ENCODE measurements at regions not wholly inside any gene's neighbourhood (a gene's known extent, or its start where the extent isn't known, plus 50 kb on each side); places are given as distances from the start of the nearest gene placed in this dataset.
"Not testable (repeated sequence)": the region's sequence is repeated elsewhere in the genome, so short reads cannot be mapped to it uniquely, and the experiment has no call there.

GRCh38 chrX:129361576-129361975, 161.7 kb downstream of the SMARCA1 start:
- no peak for DNase-seq (ENCODE audit: low read depth)

- DNase-seq (ENCODE audit: low read depth): peak; percentile 2
These were observed 163.1 kb downstream of the SMARCA1 start for GRCh38 chrX:129360175-129360574.

DNA sequence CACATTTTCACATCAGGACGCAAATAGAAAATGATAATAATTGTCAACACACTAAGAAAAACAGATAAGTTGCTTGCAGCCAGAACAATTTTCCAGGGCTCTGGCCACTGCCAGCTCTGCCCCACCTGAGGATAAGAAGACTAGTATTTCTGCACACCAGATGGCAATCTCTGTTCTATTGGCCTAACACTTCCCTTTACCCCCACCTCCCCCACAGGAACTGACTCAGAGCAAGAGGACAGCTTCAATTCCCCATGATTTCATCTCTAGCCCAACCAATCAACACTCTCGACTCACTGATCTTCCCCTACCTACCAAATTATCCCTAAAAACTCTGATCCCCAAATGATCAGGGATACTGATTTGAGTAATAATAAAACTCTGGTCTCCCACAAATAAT, 164.0 kb downstream of the SMARCA1 start:
- peak; percentile 4 for DNase-seq (ENCODE audit: low read depth)

DNA sequence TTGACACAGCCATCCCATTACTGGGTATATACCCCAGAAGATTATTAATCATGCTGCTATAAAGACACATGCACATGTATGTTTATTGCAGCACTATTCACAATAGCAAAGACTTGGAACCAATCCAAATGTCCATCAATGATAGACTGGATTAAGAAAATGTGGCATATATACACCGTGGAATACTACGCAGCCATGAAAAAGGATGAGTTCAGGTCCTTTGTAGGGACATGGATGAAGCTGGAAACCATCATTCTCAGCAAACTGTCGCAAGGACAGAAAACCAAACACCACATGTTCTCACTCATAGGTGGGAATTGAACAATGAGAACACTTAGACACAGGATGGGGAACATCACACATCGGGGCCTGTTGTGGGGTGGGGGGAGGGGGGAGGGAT, 165.9 kb downstream of the SMARCA1 start:
- not testable (repeated sequence) for DNase-seq (ENCODE audit: low read depth)

GRCh38 chrX:129347291-129347690, 176.0 kb downstream of the SMARCA1 start:
- no peak for DNase-seq (ENCODE audit: low read depth)

GRCh38 chrX:129346574-129346973, 176.7 kb downstream of the SMARCA1 start:
- no peak for DNase-seq (ENCODE audit: low read depth)

GRCh38 chrX:129337264-129337663, 186.0 kb downstream of the SMARCA1 start:
- DNase-seq (ENCODE audit: low read depth): not testable (repeated sequence)

DNA sequence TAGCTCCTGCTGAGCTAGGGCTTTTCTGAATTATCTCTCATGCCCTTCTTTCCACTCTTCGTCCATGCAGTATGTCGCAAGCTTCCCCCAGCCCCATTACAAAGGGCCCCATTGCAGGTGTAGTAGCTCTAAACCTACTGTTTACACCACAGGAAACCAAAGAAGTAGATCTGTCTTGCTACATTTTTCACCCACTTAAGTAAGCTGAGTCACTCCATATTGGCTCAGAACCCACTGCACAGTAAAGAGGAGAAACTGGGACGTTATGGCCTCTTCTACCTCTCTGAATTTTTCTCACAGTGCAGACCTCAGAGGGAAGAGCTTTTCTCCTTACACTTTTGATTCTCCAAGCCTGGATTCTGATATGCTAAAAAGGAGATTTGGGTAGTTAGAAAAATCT, 200.2 kb downstream of the SMARCA1 start:
- DNase-seq (ENCODE audit: low read depth): no peak

DNA sequence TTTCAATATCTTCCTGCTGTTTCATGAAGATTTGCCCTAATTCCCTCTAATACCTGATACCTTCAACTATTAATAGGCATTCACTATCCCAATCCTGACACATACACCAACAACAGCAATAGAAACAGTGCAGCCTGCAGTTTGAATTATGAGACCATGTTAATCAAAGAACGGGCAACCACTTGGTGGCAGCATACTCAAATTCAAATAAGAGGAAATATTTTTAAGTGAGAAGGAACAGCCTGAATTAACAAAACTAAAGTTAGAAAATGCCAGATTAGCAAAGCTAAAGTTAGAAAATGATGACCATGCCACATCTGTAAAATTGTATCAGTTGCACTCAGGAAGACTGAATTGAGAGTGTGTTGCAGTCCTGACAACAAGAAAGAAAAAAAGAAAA, 204.9 kb downstream of the SMARCA1 start:
- no peak for DNase-seq (ENCODE audit: low read depth)

- DNase-seq (ENCODE audit: low read depth): no peak
These were observed 206.8 kb downstream of the SMARCA1 start for GRCh38 chrX:129316461-129316860.

DNA sequence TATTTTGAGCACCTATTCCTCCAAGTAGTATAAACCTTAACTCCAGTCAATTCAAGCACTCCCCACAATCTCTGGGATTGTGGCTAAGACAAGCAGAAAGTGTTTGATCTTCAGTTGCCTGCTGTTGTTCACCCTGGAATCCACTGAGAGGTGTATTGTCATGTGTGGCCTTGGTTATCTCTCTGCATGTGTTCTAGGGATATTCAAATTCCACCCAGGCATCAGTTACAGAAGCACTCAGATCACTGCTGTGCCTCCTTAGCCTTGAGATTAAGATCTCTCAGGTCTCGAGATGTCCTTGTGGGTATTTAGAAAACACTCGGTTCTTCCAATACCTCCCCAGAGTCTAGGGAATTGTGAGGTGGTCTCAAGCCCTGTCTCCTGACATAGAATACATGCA, 213.3 kb downstream of the SMARCA1 start:
- DNase-seq (ENCODE audit: low read depth): no peak

GRCh38 chrX:129262912-129263311, 260.4 kb downstream of the SMARCA1 start:
- DNase-seq (ENCODE audit: low read depth): no peak

DNA sequence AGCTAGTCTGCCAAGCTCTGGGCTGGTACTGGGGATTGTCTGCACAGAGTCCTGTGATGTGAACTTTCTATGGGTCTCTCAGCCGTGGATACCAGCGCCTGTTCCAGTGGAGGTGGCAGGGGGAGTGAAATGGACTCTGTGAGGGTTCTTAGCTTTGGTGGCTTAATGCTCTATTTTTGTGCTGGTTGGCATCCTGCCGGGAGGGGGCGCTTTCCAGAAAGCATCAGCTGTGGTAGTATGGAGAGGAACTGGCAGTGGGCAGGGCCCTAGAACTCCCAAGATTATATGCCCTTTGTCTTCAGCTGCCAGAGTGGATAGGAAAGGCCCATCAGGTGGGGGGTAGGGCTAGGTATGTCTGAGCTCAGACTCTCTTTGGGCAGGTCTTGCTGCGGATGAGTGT, 267.8 kb downstream of the SMARCA1 start:
- DNase-seq (ENCODE audit: low read depth): not testable (repeated sequence)

DNA sequence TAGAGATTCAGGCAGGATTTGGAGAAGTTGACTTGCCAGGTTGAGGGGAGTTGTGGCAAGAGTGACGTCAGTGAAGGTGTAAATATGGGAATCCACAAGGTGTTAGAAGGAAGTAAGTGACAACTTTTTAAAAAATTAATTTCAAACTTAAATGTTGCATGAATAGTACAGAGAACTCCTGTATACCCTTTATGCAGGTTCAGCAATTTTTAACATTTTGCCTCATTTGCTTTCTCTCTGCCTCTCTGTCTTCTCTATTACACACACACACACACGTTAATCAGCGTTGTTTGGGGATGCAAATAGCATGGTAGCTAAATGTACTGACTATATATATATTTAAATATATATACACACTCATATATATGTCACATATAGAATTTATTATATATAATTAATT, 273.7 kb downstream of the SMARCA1 start:
- no peak for DNase-seq (ENCODE audit: low read depth)

GRCh38 chrX:129247642-129248041, 275.6 kb downstream of the SMARCA1 start:
- no peak for DNase-seq (ENCODE audit: low read depth)

- DNase-seq (ENCODE audit: low read depth): no peak
These were observed 283.9 kb downstream of the SMARCA1 start for GRCh38 chrX:129239371-129239770.

DNA sequence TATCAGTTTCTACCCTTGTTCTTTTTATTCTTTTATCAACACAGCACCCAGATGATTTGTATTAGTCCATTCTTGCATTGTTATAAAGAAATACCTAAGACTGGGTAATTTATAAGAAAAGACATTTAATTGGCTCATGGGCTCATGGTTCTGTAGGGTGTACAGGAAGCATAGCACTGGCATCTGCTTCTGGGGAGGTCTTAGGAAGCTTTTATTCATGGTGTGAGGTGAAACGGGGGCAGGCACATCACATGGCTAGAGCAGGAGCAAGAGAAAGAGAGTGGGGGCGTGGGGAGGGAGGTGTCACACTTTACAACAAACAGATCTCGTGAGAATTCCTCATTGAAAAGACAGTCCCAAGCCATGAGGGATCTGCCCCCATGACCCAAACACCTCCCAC, 285.3 kb downstream of the SMARCA1 start:
- no peak for DNase-seq (ENCODE audit: low read depth)

DNA sequence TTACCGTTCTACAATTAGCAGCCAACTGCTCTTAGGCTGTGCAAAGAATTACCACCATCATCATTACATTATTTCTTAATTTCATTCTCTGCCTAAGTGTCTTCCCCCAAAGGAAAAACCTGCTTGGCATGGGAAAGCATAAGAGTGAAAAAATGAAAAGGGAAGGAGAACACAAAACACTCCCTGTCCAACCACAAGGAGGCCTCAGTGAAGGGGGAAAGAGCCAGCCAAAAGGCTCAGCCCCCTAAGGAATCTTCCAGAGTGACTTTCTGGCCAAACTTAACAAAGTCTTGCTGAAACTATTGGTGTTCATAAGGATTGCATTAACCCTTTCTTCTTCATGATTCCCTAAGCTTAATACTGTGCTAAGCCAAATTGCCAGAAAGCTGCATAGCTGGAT, 287.4 kb downstream of the SMARCA1 start:
- DNase-seq (ENCODE audit: low read depth): no peak

DNA sequence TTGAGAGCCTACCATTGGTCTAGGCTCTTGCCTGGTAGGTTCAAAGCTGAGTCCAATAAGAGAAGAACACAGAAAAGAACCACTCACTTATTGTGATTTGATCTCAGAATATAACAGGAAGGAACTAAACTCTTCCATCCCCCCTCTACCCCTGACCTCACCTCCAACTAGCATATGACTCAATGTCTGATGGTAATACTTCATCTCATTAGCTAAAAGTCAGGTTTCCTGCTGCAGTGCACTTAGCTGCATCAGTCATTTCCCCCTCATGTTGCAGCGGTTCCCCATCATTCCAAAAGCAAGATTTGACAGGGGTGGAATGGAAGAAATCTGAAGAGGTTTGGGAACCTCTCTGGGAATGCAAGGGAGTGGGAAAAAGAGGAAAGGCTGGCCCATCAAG, 289.5 kb downstream of the SMARCA1 start:
- DNase-seq (ENCODE audit: low read depth): no peak

DNA sequence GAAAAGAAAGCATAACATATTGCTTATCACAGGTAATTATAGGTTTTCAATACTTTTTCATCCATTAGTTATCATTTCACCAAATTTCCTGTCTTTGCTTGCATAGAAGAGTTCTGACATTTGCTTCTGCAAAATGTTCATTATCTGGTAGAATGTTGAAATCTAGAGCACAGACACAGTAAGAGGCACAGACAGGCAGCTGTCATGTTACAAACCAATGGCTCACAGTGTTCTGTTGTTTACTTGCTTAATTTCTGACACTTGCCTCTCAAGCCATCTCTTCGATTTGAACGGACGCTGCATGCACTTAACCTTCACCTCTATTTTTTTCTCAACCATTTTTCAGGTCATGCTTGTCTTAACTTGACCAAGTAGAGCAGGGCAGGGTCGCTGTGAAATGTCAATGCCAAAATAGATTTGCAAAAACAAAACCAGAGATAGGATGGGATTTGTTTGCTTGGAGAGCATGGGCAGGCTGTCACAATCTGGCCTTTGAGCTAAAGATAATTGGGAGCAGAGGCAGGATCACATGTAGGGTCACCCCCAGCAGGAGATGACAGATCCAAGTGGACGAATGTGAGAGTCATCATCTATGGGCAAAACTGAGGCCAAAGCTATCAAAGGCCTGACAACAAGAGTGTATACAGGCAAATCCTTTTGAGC, 292.3 kb downstream of the SMARCA1 start:
- no peak for DNase-seq (ENCODE audit: low read depth)

GRCh38 chrX:129230168-129230567, 293.1 kb downstream of the SMARCA1 start:
- DNase-seq (ENCODE audit: low read depth): no peak

DNA sequence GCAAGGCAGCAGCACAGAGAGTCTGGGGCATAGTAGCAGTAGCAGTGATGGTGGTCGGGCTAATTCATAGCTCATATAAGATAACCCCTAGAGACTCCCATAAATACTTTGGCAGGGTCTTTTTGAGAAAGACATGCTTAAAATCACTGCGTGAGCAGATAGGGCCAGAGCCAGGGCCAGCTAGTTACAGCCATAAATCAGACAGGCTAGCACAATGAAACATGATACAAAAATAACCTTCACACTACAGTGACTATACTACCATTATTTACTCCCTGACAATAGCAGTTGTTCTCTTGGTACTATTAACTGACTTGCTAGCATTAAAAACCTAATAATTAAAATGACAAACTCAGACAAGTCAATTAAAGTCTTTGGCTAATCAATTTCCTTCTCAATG, 295.9 kb downstream of the SMARCA1 start:
- no peak for DNase-seq (ENCODE audit: low read depth)

- DNase-seq (ENCODE audit: low read depth): no peak
These were observed 329.9 kb downstream of the SMARCA1 start for GRCh38 chrX:129193357-129193756.

GRCh38 chrX:129188231-129188630, 335.1 kb downstream of the SMARCA1 start:
- DNase-seq (ENCODE audit: low read depth): no peak

DNA sequence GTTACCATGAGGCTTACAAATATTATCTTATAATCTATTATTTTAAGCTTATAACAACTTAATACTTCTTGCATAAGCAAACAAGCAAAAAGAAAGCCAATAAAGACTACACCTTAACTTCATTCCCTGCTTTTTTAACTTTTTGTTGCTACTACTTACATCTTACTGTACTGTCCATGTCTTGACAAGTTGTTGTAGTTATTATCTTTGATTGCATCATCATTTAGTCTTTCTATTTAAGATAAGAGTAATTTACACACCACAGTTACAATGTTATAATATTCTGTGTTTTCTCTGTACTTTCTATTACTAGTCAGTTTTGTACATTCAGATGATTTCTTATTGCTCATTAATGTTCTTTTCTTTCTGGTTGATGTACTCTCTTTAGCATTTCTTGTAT, 346.6 kb downstream of the SMARCA1 start:
- DNase-seq (ENCODE audit: low read depth): no peak

Measured in HS-5 (cell line).